Tibial nerve (tissue), 4 donors: ENCODE measurements at regions not wholly inside any gene's neighbourhood (a gene's known extent, or its start where the extent isn't known, plus 50 kb on each side); places are given as distances from the start of the nearest gene placed in this dataset.

Experiments used
- EP300 ChIP-seq, 2 donors: sonication (generic); formaldehyde crosslinking; IDR thresholded peaks; one replicate each; pipeline ENCODE4 v1.6.1; 2017; ENCODE audit warnings: antibody characterized with exemption in 2 of 2, mild to moderate bottlenecking in 1 of 2
- POLR2A ChIP-seq, 2 donors: fragments of 450-650 bp; IDR thresholded peaks; one replicate each; pipeline ENCODE4 v1.6.1; 2017; ENCODE audit warnings: antibody characterized with exemption in 2 of 2, mild to moderate bottlenecking in 2 of 2, moderate library complexity in 2 of 2
- TF ChIP-seq, protein P1 (sequence below), 5 experiments: fragments of 200-600 bp in 3 of 5; fragments of 450-650 bp in 2 of 5; sonication (generic) in 3 of 5; IDR thresholded peaks; one replicate each; pipeline ENCODE4 v1.5.1; 2016 to 2019; ENCODE audit warnings: antibody characterized with exemption in 5 of 5, mild to moderate bottlenecking in 3 of 5, moderate library complexity in 2 of 5

DNA sequence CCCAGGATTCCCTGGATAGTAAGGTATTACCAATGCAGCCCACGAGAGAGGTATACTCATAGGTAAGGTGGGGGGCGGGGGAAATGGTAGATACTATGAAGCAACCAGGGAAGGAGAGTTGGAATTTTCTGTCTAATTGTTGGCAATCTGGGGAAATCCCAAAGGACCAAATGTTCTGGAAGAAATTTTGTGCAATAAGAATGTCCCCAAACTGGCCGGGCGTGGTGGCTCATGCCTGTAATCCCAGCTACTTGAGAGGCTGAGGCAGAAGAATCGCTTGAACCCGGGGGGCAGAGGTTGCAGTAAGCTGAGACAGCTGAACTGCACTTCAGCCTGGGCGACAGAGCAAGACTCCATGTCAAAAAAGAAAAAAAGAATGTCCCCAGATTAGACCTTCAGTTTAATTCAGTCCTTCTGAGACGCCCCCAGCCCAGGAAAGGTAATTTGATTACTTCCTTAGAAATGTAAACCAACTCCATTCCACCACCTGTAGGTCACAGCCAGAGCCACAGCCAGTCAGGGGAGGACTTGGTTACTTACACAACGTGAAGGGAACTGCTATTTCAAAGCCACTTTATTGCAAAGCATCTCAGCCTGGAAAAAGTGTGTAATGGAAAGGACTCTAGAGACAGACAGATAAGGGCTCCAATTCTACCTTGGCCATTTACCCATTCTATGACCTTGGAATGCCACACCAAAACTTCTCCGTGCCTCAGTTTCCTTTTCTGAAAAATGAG is 50.0 kb upstream of the KLF4 start:
- no peak for TF ChIP-seq POLR2A (IDR thresholded peaks at IDR 0.05)
- TF ChIP-seq, protein P1, sequence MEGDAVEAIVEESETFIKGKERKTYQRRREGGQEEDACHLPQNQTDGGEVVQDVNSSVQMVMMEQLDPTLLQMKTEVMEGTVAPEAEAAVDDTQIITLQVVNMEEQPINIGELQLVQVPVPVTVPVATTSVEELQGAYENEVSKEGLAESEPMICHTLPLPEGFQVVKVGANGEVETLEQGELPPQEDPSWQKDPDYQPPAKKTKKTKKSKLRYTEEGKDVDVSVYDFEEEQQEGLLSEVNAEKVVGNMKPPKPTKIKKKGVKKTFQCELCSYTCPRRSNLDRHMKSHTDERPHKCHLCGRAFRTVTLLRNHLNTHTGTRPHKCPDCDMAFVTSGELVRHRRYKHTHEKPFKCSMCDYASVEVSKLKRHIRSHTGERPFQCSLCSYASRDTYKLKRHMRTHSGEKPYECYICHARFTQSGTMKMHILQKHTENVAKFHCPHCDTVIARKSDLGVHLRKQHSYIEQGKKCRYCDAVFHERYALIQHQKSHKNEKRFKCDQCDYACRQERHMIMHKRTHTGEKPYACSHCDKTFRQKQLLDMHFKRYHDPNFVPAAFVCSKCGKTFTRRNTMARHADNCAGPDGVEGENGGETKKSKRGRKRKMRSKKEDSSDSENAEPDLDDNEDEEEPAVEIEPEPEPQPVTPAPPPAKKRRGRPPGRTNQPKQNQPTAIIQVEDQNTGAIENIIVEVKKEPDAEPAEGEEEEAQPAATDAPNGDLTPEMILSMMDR (IDR thresholded peaks at IDR 0.05) = no peak
- no peak for TF ChIP-seq EP300 (IDR thresholded peaks at IDR 0.05)
